HG02943 (cell line): ENCODE measurements at regions not wholly inside any gene's neighbourhood (a gene's known extent, or its start where the extent isn't known, plus 50 kb on each side); places are given as distances from the start of the nearest gene placed in this dataset.
"Not testable (repeated sequence)": the region's sequence is repeated elsewhere in the genome, so short reads cannot be mapped to it uniquely, and the experiment has no call there.

ENCODE experiments used
- ATAC-seq: cut with Tn5 transposase; IDR thresholded peaks from one replicate; pipeline ENCODE4 v1.9.1; 2021; ENCODE audit warnings: mild to moderate bottlenecking, low read depth, moderate library complexity; ENCODE audit not compliant: unreplicated experiment

- no peak for ATAC-seq
These were observed 602.8 kb downstream of the KCNT2 start for GRCh38 chr1:196005426-196005825.

DNA sequence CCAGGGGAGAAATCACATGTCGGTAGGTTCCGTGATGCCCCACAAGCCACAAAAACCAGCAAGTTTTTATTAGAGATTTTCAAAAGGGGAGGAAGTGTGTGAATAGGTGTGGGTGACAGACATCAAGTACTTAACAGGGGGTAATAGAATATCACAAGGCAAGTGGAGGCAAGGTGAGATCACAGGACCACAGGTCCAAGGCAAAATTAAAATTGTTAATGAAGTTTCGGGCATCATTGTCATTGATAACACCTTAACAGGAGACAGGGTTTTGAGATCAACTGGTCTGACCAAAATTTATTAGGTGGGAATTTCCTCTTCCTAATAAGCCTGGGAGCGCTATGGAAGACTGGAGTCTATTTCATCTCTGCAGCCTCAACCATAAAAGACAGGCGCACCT lies 603.9 kb downstream of the KCNT2 start:
- not testable (repeated sequence) for ATAC-seq

- ATAC-seq: no peak
These were observed 605.3 kb downstream of the KCNT2 start for GRCh38 chr1:196002906-196003305.

- not testable (repeated sequence) for ATAC-seq
These were observed 605.9 kb downstream of the KCNT2 start for GRCh38 chr1:196002296-196002695.

DNA sequence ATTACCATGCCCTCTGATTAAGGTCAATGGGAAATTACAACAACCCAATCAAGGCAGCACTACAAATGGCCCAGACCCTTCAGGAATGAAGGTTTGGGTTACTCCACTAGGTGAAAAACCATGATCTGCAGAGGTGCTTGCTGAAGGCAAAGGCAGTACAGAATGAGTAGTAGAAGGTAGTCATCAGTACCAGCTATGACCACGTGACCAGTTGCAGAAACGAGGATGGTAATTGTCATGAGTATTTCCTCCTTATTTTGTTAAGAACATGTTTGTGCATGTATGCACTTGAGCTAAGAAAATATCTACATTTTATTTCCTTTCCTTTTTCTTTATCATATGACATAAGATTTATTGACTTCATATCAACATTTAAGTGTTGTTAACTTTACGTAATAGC lies 607.1 kb downstream of the KCNT2 start:
- no peak for ATAC-seq

GRCh38 chr1:195999022-195999421 lies 609.2 kb downstream of the KCNT2 start:
- no peak for ATAC-seq

GRCh38 chr1:195981448-195982139 lies 626.6 kb downstream of the KCNT2 start:
- ATAC-seq: no peak

GRCh38 chr1:195979646-195980045 lies 628.6 kb downstream of the KCNT2 start:
- no peak for ATAC-seq

DNA sequence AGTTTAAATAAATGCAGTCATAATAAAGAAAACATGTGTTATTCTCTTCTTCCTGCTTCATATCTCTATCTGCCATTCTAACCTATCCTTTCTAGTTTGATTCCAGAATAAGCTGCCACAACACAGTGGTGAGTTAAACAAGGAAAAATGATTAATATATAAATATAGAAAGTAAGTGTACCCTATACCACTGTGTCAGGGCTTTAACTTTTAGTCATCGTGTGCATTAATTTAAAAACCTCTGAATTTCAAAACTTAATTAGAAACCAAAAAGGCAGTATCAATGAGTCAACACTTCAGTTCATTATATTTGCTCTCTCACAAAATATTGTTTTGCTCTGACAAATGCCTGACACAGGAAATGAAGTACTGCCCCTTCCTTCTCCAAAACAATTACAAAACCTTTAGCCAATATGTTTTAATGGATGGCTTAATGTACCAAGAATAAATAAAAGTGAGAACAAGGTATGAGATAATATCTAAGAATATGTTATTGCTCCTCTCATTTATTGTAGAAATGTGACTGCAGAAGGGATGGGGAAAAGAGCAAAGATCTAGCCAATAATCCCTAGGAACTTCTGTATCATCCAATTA lies 634.8 kb downstream of the KCNT2 start:
- no peak for ATAC-seq

GRCh38 chr1:195971589-195971988 lies 636.7 kb downstream of the KCNT2 start:
- no peak for ATAC-seq

DNA sequence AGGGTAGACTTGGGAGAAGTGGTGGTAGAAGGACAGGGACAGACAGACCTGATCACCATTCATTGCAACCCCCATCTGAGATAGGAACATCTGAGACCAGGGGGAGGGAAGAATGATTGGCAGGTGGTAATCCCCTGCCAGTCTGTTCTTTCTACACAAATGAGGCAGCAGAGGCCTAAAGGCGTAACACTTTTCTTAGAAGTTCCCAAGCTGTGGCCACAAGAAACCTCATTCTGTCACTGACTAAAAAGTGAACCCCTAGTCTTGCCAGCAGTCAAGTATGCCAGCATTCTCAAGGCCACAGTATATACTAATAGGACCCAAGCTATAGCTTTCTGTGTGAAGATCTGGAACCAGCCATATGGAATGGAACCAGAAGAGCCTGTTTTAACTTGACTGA lies 638.0 kb downstream of the KCNT2 start:
- no peak for ATAC-seq

DNA sequence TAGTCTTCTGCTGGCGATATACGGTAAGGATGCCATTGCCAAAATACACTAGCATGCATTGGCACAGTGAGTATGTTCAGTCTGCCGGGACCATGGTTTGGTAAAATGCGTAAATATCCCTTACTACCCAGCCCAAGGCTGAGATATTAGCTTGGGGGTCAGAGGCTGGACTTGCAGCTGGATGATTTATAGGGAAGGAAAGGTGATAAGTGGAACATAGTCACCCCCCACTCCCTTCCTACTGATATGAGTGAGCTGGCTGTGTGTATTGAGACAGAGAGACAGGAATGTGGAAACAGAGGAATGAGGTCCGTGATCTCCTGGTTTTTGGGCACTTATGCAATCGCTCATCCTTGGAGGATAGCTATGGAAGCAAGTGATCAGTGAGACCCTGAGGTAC lies 642.8 kb downstream of the KCNT2 start:
- no peak for ATAC-seq

DNA sequence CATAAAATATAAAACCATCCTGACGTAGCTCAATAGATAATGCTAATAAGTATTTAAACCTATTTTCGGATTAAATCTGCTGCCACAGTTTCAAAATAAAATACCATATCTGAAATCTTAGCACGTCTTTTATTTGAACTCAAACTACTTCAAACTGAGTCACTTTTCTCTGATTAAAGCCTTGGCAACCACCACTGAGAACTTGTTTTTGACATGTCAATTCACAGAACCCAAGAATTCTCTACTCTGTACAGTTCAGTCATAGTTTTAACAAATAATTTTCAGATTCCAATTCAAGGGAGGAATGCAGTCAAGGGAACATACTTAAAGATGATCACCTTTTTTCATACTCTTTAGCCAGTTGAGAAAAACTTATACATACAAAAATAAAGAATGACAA lies 643.2 kb downstream of the KCNT2 start:
- no peak for ATAC-seq

GRCh38 chr1:195964516-195964915 lies 643.7 kb downstream of the KCNT2 start:
- ATAC-seq: no peak

DNA sequence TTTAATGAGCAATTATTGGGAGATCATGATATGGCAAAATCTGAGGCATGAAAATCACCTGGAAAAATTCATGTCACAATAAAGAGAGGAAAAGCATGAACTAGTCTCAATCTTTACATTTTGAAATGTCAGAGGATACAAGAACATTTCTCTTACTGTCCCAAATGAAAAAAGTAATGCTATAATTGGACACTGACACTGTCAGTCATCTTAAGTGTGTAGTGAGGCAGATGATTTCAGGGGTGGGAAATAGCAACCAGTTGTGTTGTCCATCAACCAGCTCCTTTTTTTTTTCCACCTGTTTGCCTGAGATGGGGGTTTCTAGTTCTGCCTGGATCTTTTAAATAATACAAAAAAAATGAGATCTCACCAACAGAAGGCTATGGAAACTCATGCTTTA lies 646.2 kb downstream of the KCNT2 start:
- no peak for ATAC-seq

DNA sequence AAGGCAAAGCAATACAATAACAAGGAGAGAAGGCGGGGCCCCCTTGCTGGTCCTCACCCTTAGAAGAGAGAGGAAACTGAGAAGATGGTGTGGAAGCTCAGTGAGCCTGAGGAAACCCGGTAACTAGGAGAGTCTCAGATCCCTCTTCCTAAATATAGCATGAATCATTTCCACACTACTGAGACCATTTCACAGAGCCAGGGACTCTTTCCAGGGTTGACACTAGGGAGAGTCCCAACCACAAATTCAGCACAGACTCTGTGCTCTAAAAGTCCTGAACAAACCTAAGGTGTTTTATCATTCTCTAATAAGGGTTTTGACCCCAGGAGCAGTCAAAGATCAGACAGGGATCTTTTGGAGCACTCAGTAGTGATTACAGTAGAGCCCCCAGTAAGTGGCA lies 647.7 kb downstream of the KCNT2 start:
- ATAC-seq: no peak

GRCh38 chr1:195958131-195958530 lies 650.1 kb downstream of the KCNT2 start:
- ATAC-seq: no peak

DNA sequence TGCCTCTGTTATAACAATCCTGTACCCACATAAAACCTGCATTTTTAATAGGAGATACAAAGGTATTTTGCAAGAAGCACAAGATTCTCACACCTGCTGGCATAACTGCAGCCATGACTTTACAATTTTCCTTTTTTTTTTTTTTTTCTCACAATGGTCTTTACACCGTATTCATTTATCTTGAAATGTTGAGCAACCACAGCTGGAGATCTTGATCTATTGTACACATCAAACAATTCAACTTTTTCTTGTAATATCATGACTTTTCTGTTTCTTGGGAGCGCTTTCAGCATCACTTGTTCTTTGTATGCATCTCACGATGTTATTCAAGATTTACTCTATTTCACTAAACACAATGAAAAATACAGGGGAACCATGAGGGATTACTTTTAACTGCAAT lies 651.4 kb downstream of the KCNT2 start:
- no peak for ATAC-seq

DNA sequence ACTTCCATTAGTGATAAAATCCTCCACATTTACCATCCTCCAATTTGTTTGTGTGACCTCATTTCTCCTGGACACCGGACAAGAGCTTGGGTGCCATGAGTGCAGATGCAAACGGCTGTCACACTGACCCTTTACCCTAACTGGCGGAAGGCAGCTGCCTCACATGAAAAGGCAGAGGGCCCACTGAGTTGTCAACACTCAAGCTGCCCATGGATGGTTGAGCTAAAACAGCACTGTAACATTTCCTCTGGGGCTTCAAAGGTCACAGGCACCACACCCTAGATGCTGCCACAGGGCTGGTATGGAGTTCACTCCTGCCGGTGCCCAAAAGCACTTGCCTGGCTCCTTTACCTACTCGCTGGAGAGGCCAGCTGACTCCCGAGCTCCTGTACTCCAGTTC lies 653.4 kb downstream of the KCNT2 start:
- no peak for ATAC-seq

DNA sequence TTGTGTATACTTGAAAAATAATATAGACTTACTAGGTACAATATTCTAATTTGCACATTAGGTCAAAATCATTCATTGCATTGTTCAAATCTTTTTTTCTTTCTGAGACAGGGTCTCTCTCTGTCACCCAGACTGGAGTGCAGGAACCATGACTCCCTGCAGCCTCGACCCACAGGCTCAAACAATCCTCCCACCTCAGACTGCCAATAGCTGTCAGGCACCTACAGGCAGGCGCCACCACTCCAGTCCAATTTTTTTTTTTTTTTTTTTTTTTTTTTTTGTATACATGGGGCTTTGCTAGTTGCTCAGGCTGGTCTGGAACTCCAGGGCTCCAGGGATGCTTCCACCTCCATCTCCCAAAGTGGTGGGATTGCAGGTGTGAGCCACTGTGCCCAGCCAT lies 656.9 kb downstream of the KCNT2 start:
- ATAC-seq: no peak

DNA sequence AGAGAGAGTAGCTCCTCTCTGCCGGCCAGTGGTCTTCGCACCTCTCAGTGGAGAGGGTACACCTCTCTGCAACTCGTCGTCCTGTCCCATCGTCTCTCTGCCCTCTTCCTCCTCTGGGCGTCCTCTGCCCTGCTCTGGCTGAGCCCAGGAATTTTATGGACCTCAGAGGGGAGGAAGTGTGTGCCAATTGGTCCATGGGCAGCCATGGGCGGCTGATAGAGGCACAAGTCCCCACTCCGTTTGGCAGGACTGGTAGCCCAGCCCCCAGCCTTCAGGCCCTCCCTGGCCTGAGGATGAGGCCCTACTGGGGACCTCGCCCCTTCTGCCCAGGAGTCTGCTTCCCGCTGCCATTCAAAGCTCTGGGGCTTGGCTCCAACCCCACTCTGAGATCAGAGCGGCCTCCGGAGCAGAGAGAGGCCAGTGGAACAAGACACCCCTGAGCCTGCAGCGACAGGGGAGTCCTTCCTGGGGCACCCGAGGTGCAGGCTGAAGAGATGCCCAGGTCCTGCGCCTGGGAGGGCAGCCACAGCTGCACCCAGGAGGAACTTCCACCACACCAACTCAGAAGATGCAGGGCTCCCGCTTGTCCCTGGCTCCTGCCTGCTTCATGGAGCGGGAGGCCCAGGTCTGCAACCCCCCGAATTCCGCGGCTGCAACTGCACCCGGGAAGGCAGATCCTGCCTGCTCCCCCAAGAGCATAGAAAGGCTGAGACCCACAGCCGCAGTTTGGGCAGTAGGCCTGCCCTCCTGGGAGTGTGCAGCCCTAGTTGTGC lies 659.9 kb downstream of the KCNT2 start:
- no peak for ATAC-seq

DNA sequence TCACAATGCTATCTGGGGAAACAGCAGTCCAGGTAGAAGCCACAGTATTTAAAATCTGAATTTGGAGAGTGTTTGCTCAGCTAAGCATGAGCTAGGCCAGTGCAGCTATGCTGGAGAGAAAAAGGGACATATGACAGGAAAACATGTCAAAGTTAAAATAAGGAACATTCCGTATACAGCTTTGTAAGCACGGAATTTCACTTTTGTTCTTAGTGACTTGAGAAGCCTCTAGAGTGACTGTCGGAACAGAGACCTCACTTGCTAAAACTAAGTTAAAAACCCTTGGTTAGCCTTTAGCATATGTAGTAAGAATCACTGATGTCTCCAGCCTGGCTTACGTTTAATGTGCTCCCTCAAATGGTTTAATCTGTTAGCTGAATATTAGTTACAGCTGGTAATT lies 661.7 kb downstream of the KCNT2 start:
- ATAC-seq: no peak
